Naive B cell (primary cell): ENCODE measurements at regions not wholly inside any gene's neighbourhood (a gene's known extent, or its start where the extent isn't known, plus 50 kb on each side); places are given as distances from the start of the nearest gene placed in this dataset.
A peak's percentile ranks its signal among the peaks of the same experiment; 100 is the strongest.

Source experiments
- ATAC-seq, 2 donors: fragments of 150-1000 bp; cut with Tn5 transposase; 2 replicates each; pipeline ENCODE4 v1.10.0; 2021; ENCODE audit warnings: low read depth in 2 of 2, mild to moderate bottlenecking in 2 of 2, moderate library complexity in 2 of 2
- DNase-seq: peaks from one replicate; pipeline ENCODE4 v3.0.0; 2022
- H3K27ac Mint-ChIP-seq, 6 donors: one replicate each; pipeline ENCODE4 v1.8.0; 2020 to 2022; ENCODE audit warnings: mild to moderate bottlenecking in 6 of 6, mixed read lengths in 6 of 6, moderate library complexity in 5 of 6, inconsistent platforms in 2 of 6
- H3K27me3 Mint-ChIP-seq, 3 donors: one replicate each; pipeline ENCODE4 v1.8.0; 2021 to 2022; ENCODE audit warnings: mixed read lengths in 3 of 3, mild to moderate bottlenecking in 1 of 3
- H3K36me3 Mint-ChIP-seq, 2 donors: one replicate each; pipeline ENCODE4 v1.8.0; 2020 to 2022; ENCODE audit warnings: mixed read lengths in 2 of 2, inconsistent platforms in 1 of 2, mild to moderate bottlenecking in 1 of 2
- H3K4me1 Mint-ChIP-seq, 3 donors: one replicate each; pipeline ENCODE4 v1.8.0; 2020 to 2022; ENCODE audit warnings: mixed read lengths in 3 of 3, inconsistent platforms in 1 of 3, mild to moderate bottlenecking in 1 of 3, moderate library complexity in 1 of 3
- H3K4me3 Mint-ChIP-seq, 8 donors: one replicate each; pipeline ENCODE4 v1.8.0; 2020 to 2022; ENCODE audit warnings: mild to moderate bottlenecking in 8 of 8, mixed read lengths in 8 of 8, moderate library complexity in 8 of 8, inconsistent platforms in 2 of 8
- H3K9me3 Mint-ChIP-seq, 7 donors: one replicate each; pipeline ENCODE4 v1.8.0; 2020 to 2022; ENCODE audit warnings: mixed read lengths in 7 of 7, mild to moderate bottlenecking in 5 of 7, inconsistent platforms in 2 of 7, moderate library complexity in 1 of 7

GRCh38 chr18:65363911-65364632 lies 386.7 kb upstream of the CDH7 start:
- no peak overlapping the region for H3K27ac Mint-ChIP-seq
- no peak overlapping the region for H3K4me3 Mint-ChIP-seq
- DNase-seq (no peak), ATAC-seq (no peak)
- H3K9me3 Mint-ChIP-seq: peaks cover 0 to 2% (median 0%) of the 10 kb centered on the region in 7 donors
- no peaks in the 10 kb centered on the region for H3K36me3 Mint-ChIP-seq
- H3K4me1 Mint-ChIP-seq: no peaks in the 10 kb centered on the region
- H3K27me3 Mint-ChIP-seq: no peaks in the 10 kb centered on the region

GRCh38 chr18:65363011-65363410 lies 387.8 kb upstream of the CDH7 start:
- Mint-ChIP-seq H3K4me3 (no peak overlapping the region), H3K36me3 (no peaks in the 10 kb centered on the region), H3K4me1 (no peaks in the 10 kb centered on the region), H3K27ac (no peak overlapping the region), H3K27me3 (no peaks in the 10 kb centered on the region), H3K9me3 (peaks cover 0 to 2% (median 0%) of the 10 kb centered on the region in 7 donors)
- ATAC-seq (no peak), DNase-seq (no peak)

GRCh38 chr18:65359479-65359878 lies 391.3 kb upstream of the CDH7 start:
- Mint-ChIP-seq H3K9me3 (peaks cover 0 to 2% (median 0%) of the 10 kb centered on the region in 7 donors), H3K27me3 (no peaks in the 10 kb centered on the region)
- no peak for DNase-seq

GRCh38 chr18:65358306-65358705 lies 392.5 kb upstream of the CDH7 start:
- H3K4me3 Mint-ChIP-seq: no peak overlapping the region
- H3K9me3 Mint-ChIP-seq: peaks cover 0 to 2% (median 0%) of the 10 kb centered on the region in 7 donors
- ATAC-seq (no peak), DNase-seq (no peak)
- no peaks in the 10 kb centered on the region for H3K27me3 Mint-ChIP-seq
- no peaks in the 10 kb centered on the region for H3K36me3 Mint-ChIP-seq
- H3K27ac Mint-ChIP-seq: no peak overlapping the region
- no peaks in the 10 kb centered on the region for H3K4me1 Mint-ChIP-seq

More at GRCh38 chr18:65359479-65359878, 391.3 kb upstream of the CDH7 start:
- ATAC-seq: no peak
- Mint-ChIP-seq H3K4me3 (no peak overlapping the region), H3K27ac (no peak overlapping the region), H3K36me3 (no peaks in the 10 kb centered on the region), H3K4me1 (no peaks in the 10 kb centered on the region)

GRCh38 chr18:65352186-65352585 lies 398.6 kb upstream of the CDH7 start:
- Mint-ChIP-seq H3K27me3 (no peaks in the 10 kb centered on the region), H3K4me3 (no peak overlapping the region), H3K4me1 (no peaks in the 10 kb centered on the region), H3K9me3 (no peaks in the 10 kb centered on the region), H3K27ac (no peak overlapping the region), H3K36me3 (no peaks in the 10 kb centered on the region)
- ATAC-seq: no peak
- no peak for DNase-seq

GRCh38 chr18:65349635-65350034 lies 401.2 kb upstream of the CDH7 start:
- ATAC-seq (no peak), DNase-seq (no peak)
- Mint-ChIP-seq H3K36me3 (no peaks in the 10 kb centered on the region), H3K4me1 (no peaks in the 10 kb centered on the region), H3K27me3 (no peaks in the 10 kb centered on the region), H3K27ac (no peak overlapping the region), H3K9me3 (peaks cover 0 to 2% (median 0%) of the 10 kb centered on the region in 7 donors), H3K4me3 (no peak overlapping the region)

- DNase-seq (no peak), ATAC-seq (no peak)
- H3K4me1 Mint-ChIP-seq: no peaks in the 10 kb centered on the region
- H3K9me3 Mint-ChIP-seq: peaks cover 0 to 8% (median 0%) of the 10 kb centered on the region in 7 donors
- H3K36me3 Mint-ChIP-seq: no peaks in the 10 kb centered on the region
- H3K27me3 Mint-ChIP-seq: no peaks in the 10 kb centered on the region
- no peak overlapping the region for H3K4me3 Mint-ChIP-seq
- no peak overlapping the region for H3K27ac Mint-ChIP-seq
Measured at GRCh38 chr18:65347446-65347845, 403.4 kb upstream of the CDH7 start.

- Mint-ChIP-seq H3K4me1 (no peaks in the 10 kb centered on the region), H3K36me3 (no peaks in the 10 kb centered on the region), H3K27ac (no peak overlapping the region), H3K9me3 (peaks cover 0 to 8% (median 0%) of the 10 kb centered on the region in 7 donors), H3K4me3 (no peak overlapping the region), H3K27me3 (no peaks in the 10 kb centered on the region)
- DNase-seq (no peak), ATAC-seq (no peak)
Measured at GRCh38 chr18:65346086-65346485, 404.7 kb upstream of the CDH7 start.

GRCh38 chr18:65343571-65343970 lies 407.2 kb upstream of the CDH7 start:
- H3K4me1 Mint-ChIP-seq: no peaks in the 10 kb centered on the region

GRCh38 chr18:65336411-65336810 lies 414.4 kb upstream of the CDH7 start:
- H3K4me1 Mint-ChIP-seq: no peaks in the 10 kb centered on the region
- peaks cover 0 to 5% (median 0%) of the 10 kb centered on the region in 7 donors for H3K9me3 Mint-ChIP-seq
- no peak overlapping the region for H3K27ac Mint-ChIP-seq
- no peaks in the 10 kb centered on the region for H3K36me3 Mint-ChIP-seq
- no peak for DNase-seq
- no peak overlapping the region for H3K4me3 Mint-ChIP-seq
- no peak for ATAC-seq
- H3K27me3 Mint-ChIP-seq: no peaks in the 10 kb centered on the region

More at GRCh38 chr18:65343571-65343970, 407.2 kb upstream of the CDH7 start:
- ATAC-seq: no peak
- no peak overlapping the region for H3K27ac Mint-ChIP-seq
- no peaks in the 10 kb centered on the region for H3K27me3 Mint-ChIP-seq
- H3K4me3 Mint-ChIP-seq: peak overlapping the region in 1 of 8 donors; percentile 35
- H3K9me3 Mint-ChIP-seq: peaks cover 0 to 8% (median 0%) of the 10 kb centered on the region in 7 donors
- H3K36me3 Mint-ChIP-seq: no peaks in the 10 kb centered on the region
- DNase-seq: no peak

- Mint-ChIP-seq H3K9me3 (peaks cover 0 to 6% (median 0%) of the 10 kb centered on the region in 7 donors), H3K4me3 (no peak overlapping the region), H3K4me1 (no peaks in the 10 kb centered on the region), H3K27me3 (no peaks in the 10 kb centered on the region), H3K36me3 (no peaks in the 10 kb centered on the region), H3K27ac (no peak overlapping the region)
- ATAC-seq: no peak
- no peak for DNase-seq
Measured at GRCh38 chr18:65329010-65329409, 421.8 kb upstream of the CDH7 start.

GRCh38 chr18:65326805-65327204 lies 424.0 kb upstream of the CDH7 start:
- H3K9me3 Mint-ChIP-seq: peaks cover 0 to 2% (median 0%) of the 10 kb centered on the region in 7 donors
- H3K4me3 Mint-ChIP-seq: no peak overlapping the region
- H3K36me3 Mint-ChIP-seq: no peaks in the 10 kb centered on the region
- no peaks in the 10 kb centered on the region for H3K27me3 Mint-ChIP-seq
- H3K4me1 Mint-ChIP-seq: no peaks in the 10 kb centered on the region
- ATAC-seq (no peak), DNase-seq (no peak)
- H3K27ac Mint-ChIP-seq: no peak overlapping the region

GRCh38 chr18:65322895-65323294 lies 427.9 kb upstream of the CDH7 start:
- H3K27me3 Mint-ChIP-seq: no peaks in the 10 kb centered on the region
- H3K9me3 Mint-ChIP-seq: peaks cover 0 to 2% (median 0%) of the 10 kb centered on the region in 7 donors
- ATAC-seq (no peak), DNase-seq (no peak)
- no peaks in the 10 kb centered on the region for H3K36me3 Mint-ChIP-seq
- no peaks in the 10 kb centered on the region for H3K4me1 Mint-ChIP-seq
- no peak overlapping the region for H3K27ac Mint-ChIP-seq
- no peak overlapping the region for H3K4me3 Mint-ChIP-seq

GRCh38 chr18:65298422-65298821 lies 452.4 kb upstream of the CDH7 start:
- Mint-ChIP-seq H3K9me3 (no peaks in the 10 kb centered on the region), H3K4me3 (no peak overlapping the region), H3K4me1 (no peaks in the 10 kb centered on the region), H3K36me3 (no peaks in the 10 kb centered on the region), H3K27ac (no peak overlapping the region), H3K27me3 (no peaks in the 10 kb centered on the region)
- DNase-seq (no peak), ATAC-seq (no peak)
